ENCODE measurements at regions not wholly inside any gene's neighbourhood (a gene's known extent, or its start where the extent isn't known, plus 50 kb on each side); places are given as distances from the start of the nearest gene placed in this dataset.
A peak's percentile ranks its signal among the peaks of the same experiment; 100 is the strongest.

DNA sequence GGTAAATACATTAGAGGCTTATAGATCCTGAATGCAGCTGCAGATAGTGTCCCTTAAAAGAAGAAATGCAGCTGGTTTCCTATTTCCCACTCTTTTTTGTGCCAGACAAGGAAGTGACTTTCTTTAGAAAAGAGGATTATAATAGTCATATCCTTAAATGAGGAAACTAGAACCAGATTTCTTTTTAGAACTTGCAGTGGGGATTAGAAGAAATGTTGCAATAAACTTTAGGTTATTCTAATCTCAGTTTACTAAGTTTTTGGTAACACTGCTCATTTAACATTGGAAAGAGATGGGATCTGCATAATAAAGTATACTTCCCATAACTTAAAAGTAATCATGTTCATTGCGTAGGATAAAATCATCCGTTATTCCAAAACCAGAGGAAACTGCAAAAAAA is 101.9 kb downstream of the SLIT2 start:
- DNase-seq, result no peak

DNA sequence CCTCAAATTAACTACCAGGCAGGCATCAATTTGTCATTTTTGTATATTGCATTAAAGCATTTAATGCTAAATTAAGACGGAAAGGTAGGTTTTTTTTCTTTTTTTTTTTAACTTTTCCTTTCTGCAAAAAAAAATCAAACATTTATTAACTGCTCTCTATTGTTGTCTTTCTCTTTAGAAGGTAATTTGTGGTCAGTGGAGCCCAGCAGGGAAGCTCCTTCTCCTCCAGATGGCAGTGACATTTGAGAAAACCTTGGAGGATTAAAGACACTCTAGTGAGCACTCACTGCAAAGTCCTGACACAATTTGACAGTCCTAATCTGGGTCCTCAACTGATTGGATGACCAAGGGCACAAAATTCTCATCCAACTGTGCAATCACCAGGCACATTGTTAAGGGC is 102.4 kb downstream of the SLIT2 start:
- DNase-seq, result no peak

DNA sequence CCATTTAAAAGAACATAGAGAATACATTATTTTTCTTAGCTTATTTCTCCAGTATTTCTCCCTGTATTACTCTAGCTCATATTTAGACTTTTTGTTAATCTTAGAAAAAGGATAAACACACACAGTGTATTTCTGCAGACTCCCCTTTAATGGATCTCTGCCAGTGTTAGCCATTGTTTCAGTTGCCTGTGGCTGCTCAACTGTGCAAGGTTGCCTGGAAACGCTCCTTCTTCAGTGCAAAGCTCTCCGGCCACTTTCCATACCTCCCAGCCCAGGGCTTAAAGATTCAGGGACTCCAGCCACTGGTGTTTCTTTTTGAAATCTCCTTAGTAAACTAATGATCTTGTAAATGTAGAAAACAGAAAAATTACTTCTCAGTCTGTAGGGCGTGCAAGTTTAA is 104.9 kb downstream of the SLIT2 start:
- DNase-seq, result no peak

DNA sequence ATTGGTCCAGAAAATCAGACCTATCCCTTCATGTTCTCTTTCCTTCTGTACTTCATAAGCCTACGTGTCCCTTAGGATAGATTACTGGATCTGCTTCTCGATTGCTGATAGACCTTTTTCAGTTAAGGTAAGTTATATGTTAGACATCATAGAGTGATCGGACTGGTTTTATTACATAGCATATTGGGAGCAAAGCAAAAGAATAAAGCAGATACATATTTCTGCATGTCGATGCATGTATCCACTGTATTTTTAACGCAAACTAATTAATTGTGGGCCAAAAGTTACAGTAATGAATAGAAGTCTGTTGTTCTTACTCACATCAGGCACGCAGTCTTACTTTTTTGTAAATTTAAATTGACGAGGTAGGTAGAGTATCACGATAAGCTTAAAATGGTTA is 106.4 kb downstream of the SLIT2 start:
- DNase-seq, result no peak

DNA sequence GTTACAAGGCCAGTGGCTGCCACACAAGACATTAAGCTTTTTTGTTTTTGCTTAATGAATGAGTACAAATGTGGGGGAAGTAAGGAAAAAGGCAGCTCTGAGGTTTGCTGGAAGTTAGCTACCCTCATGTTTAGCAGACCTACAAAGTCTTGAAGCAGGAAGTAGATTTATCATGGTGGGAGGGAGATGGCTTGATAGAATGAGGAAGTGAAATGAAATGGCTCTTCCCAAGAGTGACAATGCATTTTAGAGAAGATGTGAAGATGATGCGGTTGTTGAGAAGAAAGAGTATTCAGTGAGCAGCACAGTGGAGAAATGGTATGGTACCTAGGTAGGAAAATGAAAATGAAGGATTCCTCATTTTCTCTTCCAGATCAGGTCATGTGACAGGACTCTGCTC is 108.0 kb downstream of the SLIT2 start:
- DNase-seq, result no peak

DNA sequence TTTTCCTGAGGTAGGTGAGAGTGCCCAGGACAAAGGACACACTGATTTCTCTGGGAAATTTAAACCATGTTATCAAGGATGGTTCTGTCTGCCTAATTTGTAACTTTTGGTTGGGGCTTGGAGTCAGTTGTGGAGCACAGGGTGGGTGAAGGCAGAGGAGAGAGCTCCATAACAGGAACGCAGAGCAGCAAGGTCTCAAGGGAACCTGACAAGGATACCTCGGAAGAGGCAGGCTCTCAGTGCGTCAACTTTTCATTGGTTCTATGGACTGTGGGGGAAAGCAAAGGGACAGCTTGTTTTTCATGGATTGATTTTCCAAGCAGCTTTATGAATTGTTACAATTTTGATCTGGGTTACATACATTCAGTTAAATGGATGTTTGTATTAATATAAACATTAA is 110.4 kb downstream of the SLIT2 start:
- DNase-seq, result no peak

DNA sequence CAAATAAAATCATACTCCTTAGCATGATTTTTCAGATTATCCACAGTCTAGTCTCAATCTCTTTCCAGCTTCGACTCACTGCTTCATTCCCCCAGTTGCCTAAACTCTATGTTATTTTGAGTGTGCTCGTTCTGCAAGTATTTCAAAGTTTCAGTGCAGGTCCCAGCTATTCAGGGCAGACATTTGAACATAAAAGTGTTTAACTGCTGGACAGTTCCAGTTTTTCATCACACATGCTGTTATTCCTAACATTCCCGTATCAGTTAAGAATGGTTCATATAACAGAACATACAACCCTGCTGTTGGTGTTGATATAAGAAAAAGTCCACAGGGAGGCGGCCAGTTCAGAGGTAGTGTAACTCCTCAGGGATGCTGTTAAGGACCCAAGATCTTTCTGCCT is 113.3 kb downstream of the SLIT2 start:
- DNase-seq, result no peak

DNA sequence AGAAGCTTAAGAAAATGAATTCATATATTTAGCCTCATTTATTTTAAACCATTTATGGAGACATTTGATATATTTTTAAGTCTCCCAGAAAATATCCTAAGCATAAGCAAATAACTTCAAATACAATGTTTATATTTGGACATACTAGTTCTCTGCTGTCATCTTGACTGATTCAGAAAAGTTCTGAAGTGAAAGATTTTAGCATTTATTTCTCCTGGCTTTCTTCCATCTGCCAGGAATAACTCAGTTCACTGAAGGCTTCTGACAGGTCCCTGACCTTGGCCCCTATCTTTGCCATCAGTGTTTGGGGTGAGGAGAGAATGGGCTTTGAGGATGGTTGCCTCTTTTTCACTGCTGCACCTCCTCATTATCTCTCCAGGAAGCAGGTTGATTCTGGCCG is 115.7 kb downstream of the SLIT2 start:
- no peak for DNase-seq

DNA sequence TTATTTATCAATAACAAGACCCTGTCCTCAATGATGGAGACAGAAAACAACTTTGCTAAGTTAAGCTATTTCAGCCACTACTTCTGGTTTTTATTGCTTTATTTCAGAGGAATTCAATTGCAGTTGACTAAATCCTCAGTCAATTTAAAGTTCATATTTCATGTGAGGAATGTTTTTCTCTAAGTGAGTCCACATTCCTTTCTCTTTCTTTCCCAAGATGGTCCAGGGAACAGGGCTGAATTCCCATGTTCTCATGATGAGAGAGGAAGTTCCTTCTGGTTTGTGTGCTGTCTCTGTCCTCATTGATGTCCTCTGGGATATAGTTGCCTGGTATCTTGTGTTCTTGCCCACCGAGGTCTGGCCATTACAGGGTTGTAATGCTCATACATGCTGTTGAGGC is 117.2 kb downstream of the SLIT2 start:
- peak; percentile 79 for DNase-seq

DNA sequence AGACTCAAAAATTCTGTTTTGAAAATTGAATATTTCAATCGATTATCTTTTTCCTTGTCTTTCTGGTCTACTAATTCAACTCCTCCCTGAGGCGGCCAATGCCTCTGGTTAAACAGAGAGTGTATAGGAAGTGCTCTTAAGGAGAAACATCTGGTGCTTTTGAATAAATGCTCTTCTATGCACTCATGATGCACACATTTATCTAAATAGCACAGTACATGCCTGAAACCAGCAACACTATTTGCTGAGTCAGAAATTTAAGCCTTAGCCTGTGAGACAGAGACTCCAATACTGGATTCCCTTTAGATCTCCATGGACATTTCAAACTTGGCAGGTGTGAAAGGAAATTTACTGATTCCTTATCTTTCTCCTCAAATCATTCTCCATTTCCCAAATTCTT is 118.6 kb downstream of the SLIT2 start:
- DNase-seq, result peak; percentile 87

DNA sequence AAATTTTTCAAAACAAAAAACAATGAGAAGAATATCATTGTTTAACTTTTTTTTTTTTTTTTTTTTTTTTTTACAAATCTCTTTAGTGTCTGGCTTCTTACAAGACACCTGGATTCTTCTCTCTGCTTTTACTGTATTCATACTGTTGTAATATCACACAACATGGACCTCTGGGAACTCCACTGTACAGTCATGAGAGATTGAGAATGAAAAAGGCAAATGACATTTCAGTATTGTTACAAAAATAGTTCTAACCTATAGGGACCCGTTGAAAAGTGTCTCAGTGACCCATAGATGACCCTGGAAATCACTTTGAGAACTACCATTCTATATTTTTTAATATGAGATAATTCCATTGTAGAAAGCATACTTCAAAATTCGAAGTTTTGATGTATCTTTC is 124.4 kb downstream of the SLIT2 start:
- no peak for DNase-seq

DNA sequence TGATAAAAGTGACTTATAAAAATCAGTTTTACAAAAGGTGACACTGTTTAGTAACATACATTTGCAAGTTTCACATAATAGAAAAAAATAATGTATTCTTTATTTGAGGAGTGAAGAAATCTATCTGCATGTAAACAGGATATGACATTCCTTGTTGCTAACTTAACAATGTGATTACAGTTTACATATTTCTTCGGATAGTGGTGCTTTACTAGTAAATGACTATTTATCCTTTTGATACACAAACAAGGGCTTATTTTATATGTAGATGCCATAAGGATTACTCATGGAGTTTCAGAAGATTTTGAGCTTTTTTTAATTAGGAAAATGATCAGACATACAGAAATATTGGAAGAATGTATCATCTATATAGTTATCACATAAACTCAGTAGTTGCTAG is 126.5 kb downstream of the SLIT2 start:
- DNase-seq, result no peak

DNA sequence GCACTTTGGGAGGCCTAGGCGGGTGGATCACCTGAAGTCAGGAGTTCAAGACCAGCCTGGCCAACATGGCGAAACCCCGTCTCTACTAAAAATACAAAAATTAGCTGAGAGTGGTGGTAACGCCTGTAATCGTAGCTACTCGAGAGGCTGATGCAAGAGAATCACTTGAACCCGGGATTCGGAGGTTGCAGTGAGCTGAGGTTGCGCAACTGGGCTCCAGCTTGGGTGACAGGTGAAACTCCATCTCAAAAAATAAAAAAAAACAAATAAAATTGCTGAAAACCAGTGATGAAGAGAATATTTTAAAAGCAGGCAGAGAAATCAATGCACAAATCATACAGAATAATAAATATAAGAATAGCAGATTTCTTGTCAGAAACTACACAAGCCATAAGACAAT is 129.3 kb downstream of the SLIT2 start:
- no peak for DNase-seq

DNA sequence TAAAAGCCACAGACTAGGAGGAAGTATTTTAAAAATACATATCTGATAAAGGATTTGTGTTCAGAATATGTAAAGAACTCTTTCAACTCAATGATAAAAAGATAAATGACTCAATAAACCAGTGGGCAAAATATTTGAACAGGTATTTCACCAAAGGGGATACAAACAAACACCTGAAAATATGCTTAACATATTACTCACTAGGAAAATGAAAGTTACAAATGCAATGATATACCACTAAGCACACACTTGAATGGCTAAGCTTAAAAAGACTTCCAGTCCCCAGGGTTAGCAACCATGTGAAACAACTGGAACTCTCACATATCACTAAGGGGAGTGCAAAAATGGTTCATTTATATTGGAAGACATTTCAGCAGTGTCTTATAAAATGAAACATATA is 131.6 kb downstream of the SLIT2 start:
- DNase-seq, result no peak

DNA sequence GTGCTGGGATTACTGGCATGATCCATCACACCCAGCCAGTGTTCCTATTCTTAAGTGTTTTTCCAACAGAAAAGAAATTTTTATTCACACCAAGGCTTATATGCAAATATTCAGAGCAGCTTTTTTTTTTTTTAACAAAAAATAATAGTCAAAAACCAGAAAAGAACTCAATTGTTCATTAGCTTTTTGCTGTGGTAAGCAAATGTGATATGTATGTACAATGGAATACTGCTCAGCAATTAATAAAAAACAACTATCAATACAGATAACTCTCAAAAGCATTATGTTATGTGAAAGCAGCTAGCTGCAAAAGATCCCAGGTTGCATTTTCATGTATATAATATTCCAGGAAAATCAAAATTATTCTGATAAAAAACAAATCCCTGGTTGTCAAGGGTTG is 132.3 kb downstream of the SLIT2 start:
- DNase-seq, result no peak

DNA sequence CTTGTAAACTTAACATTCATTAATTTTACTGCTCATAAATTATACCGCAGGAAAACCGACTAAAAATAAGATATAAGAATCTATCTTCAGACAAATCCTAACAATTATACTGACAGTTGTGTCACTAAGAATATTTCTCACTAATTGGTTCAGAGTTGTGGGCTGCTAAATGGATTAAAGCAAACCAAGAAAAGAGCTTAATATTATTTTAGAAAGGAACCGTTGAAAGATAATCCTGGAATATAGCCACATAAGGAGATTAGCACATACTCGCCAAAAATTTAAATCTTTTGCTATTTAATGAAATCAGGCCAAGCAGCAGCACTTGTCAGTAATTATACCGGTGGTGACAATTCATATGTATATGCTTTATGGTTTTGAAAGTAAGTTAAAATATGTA is 132.8 kb downstream of the SLIT2 start:
- no peak for DNase-seq

DNA sequence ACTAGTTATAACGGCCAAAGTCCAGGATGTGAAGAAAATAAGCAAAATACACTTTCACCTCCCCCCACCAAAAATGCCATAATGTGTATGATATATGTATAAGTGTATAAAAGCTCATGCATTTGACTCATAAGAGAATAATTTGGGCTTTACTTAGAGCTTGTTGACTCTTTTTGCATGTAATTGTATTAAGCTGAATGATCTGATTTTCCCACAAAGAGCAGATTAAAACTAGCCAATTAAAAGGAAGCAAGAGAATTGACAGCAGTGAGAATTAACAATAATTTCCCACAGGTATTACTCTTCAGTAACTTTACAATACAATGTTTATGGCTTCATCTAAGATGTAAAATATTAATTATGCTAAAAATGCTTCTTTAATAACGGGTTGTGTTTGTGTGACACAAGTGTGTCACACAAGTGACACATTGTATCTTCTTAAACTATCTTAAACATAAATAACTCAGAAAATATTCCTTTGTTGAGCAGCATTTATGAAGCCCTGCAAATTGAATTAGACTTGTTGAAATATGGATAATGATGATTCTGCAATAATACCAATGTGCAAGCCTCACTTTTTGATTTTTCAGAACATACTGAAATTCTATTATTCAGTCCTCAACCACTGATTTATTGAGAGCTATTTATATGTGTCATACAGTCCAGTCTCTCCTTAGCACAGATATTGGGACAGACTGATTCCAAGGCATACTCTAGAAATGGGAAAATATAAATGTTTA is 134.5 kb downstream of the SLIT2 start:
- no peak for DNase-seq

DNA sequence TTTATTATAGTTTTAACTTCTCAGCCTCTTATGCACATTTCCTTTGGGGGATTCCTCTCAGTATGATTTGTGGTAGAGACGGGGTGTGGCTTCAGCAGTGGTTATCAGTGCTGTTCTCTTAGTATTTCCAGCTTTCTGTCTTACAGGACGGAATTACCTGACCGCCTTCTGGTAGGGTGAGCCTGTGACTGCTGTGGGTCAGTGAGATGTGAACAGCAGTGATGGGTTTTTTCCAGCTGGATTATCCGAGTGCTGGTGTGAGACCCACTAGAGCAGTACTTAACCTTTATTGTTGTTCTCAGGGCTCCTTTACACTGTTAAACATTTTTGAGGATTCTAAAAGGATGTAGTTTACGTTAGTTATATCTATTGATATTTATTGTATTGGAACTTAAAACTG is 135.2 kb downstream of the SLIT2 start:
- no peak for DNase-seq

DNA sequence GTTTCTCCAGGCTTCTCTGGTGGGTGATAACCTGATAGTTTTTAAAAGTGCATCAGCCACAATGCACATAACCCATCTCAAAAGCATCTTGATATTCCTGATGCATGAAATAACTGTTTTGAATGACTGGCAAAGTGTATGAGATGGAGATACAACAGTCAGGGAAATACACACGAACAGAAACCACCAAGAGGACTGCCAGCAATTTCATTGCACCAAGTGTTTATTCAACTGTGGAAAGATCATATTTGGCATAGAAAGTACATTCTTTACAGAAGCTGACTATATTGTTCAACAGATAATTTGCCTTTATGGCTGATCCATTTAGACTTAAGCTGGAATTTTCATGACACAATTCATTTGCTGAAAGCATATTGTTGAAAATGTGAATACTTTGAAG is 139.5 kb downstream of the SLIT2 start:
- DNase-seq, result peak; percentile 74

DNA sequence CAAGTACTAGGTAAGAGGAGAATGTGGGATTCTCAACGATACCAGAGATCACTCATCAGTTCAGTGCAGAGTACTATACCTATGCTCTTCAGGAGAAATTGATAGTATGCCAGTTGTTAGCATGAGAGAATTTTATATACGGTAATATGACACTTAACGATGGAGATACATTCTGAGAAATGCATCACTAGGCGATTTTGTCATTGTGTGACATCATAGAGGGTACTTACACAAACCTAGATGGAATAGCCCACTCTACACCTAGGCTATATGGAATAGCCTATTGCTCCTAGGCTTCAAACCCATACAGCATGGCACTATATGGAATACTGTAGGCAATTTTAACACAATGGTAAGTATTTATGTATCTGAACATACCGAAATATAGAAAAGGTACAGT is 140.2 kb downstream of the SLIT2 start:
- DNase-seq, result no peak

DNA sequence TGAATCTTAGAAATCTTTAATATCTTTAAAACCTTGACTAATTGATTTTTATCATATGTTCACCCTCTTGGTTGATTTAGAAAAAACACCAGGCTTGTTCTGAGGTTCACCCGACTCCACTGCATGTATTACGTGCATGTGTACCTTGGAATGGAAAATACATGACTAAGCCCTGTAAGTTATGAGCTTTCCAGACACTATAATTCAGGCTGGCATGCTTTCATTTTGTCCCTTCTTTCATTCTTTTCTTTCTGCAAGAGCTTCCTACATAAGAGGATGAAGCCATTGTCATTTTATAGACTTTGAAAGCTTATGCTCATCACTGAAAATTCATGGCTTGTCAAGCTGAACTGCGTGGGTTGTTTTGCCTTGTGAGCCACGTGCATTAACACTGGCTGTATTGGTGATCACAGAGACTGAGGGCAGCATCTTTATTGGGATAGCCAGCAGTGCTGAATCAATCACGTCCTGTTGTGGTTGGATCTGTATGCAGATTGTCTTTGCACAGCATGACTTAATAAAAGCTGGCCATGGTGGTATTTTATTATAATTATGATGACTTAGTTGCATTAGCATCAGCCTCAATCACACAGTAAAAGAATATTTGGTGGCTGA is 141.9 kb downstream of the SLIT2 start:
- peak; percentile 65 for DNase-seq

DNA sequence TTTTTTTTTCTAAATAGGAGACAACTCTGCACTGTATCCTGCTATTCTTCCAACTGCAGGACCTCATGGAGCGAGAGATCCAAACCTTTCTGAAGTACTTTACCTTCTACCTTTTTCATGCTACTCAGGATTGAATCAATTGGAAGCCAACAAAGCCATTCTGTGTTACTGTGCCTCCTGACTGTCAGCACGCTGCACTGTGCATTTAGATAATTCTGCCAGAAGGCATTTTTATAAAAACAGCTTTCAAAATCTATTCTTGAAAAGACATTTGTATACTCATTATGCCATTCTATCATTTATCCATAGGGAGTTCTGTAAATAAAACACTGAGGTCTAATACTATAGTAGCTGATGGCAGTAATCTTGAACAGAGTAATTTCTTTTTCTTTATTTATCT is 142.8 kb downstream of the SLIT2 start:
- no peak for DNase-seq

DNA sequence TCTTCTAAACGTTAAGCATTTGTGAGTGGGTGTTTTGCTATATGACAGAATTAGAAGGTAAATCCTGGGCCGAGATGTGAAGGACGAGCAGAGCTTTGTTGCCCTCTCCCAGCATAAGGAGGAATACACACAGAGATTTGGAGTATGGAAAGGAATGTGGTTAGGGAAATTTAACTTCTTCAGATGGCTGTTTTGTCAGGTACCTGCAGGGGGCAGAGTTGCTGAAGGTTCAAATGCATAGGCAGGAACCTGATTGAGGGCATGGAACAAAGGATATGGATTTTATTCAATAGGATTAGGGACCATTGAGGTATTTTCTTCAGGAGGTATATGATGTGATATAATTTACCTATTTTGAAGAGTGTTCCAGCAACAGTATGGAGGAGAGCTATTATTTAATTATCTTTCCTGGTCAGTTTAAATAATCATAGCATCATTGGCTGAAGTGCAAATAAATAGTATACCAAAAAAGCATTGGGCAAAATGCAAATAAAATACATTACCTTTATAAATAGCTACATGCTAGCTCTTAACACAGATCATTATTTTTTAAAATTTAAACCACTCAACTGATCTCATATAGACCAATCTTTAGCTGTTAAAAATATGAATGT is 143.6 kb downstream of the SLIT2 start:
- peak; percentile 26 for DNase-seq

DNA sequence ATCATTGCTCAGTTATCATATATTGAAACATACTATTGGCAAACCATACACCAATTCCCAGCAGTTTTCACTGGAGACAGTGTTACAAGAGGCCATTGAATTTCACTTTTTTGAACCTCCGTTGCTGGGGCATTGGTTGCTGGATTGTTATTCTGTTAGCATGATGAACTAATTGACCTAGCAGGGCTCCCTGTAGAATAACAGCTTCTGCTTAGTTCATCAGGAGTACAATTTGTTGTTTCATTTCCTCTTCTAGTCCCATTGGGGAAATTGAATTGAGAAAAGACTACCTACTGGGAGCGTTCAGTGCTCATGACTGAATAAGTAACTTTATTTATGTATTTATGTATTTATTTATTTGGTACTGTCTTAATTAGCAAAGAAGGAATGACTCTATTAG is 151.6 kb downstream of the SLIT2 start:
- no peak for DNase-seq

All from fibroblast of skin of abdomen (primary cell).